ENCODE measurements at regions not wholly inside any gene's neighbourhood (a gene's known extent, or its start where the extent isn't known, plus 50 kb on each side); places are given as distances from the start of the nearest gene placed in this dataset.

DNA sequence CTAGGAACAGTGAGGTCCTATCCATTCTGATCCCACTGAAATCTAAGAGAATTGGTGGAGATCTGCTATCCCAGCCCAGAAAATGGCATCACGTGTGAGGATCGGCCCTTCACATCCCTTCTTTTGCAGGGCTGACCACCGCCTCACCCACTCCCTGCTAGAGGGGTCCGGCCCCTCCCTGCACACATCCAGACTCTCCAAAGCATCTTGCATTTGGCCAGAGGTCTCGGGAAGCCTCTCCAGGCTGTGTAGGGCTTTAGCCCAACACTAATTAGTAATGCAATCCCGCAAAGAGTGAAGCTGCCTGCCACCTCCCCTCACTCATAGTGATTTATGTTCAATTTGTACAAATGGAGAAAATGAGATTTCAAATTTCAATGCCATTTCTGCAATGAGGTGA, 434.4 kb upstream of the ZFHX3 start:
- Histone ChIP-seq H3K9me3 (no peaks in the 10 kb centered on the region), H3K36me3 (no peaks in the 10 kb centered on the region), H3K4me1 (no peaks in the 10 kb centered on the region), H3K27me3 (no peaks in the 10 kb centered on the region), H3K27ac (no peak overlapping the region), H3K4me3 (no peak overlapping the region)
- no peak for DNase-seq
- TF ChIP-seq POLR2A (IDR thresholded peaks at IDR 0.05) = no peak
- TF ChIP-seq, protein P1, sequence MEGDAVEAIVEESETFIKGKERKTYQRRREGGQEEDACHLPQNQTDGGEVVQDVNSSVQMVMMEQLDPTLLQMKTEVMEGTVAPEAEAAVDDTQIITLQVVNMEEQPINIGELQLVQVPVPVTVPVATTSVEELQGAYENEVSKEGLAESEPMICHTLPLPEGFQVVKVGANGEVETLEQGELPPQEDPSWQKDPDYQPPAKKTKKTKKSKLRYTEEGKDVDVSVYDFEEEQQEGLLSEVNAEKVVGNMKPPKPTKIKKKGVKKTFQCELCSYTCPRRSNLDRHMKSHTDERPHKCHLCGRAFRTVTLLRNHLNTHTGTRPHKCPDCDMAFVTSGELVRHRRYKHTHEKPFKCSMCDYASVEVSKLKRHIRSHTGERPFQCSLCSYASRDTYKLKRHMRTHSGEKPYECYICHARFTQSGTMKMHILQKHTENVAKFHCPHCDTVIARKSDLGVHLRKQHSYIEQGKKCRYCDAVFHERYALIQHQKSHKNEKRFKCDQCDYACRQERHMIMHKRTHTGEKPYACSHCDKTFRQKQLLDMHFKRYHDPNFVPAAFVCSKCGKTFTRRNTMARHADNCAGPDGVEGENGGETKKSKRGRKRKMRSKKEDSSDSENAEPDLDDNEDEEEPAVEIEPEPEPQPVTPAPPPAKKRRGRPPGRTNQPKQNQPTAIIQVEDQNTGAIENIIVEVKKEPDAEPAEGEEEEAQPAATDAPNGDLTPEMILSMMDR (IDR thresholded peaks at IDR 0.05) = no peak

DNA sequence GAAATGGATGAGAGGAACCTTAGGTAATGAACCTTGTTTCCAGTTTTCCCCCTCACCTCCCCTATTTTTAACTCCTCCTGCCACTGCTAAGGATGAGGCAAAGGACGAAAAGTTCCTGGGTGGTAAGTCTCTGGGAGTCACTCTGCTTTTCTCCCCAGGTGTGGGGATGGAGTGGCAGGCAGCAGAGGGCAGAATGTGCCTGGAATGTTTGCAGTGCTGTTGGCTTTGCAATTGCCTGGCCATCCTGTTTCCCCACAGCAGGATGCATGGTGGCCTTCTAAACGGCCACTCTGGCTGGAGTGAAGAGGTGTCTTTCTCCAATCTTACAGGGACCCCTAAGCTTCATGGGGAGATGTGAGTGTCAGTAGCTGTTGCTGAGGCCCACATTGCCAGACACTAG, 432.5 kb upstream of the ZFHX3 start:
- no peak overlapping the region for H3K27ac ChIP-seq
- no peak for DNase-seq
- TF ChIP-seq POLR2A (IDR thresholded peaks at IDR 0.05) = no peak
- TF ChIP-seq, protein P1 (IDR thresholded peaks at IDR 0.05) = no peak
- H3K27me3 ChIP-seq = no peaks in the 10 kb centered on the region
- H3K9me3 ChIP-seq = no peaks in the 10 kb centered on the region
- no peaks in the 10 kb centered on the region for H3K4me1 ChIP-seq
- H3K36me3 ChIP-seq = no peaks in the 10 kb centered on the region
- H3K4me3 ChIP-seq = no peak overlapping the region

DNA sequence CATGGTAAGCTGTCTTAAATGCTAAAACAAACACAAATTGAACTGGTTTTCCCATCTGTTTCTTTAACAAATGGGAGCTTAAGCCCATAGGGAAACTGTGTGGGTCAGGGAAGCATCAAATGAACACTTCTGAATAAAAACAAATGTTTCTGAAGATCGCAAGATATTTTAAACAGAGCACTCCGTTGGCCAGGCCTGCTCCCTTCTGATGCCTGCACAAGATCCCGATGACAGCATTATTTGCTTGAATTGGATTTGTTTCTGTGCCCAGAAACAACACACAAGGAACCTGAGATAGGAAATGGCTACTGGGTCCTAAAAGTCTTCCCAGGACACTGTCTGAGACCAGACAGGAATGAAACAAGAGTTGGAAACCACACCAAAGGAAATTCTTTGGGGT, 425.8 kb upstream of the ZFHX3 start:
- Histone ChIP-seq H3K27ac (no peak overlapping the region), H3K4me1 (no peaks in the 10 kb centered on the region), H3K4me3 (no peak overlapping the region), H3K27me3 (no peaks in the 10 kb centered on the region), H3K36me3 (no peaks in the 10 kb centered on the region), H3K9me3 (no peaks in the 10 kb centered on the region)
- no peak for DNase-seq
- TF ChIP-seq, protein P1 (IDR thresholded peaks at IDR 0.05) = no peak
- no peak for TF ChIP-seq POLR2A (IDR thresholded peaks at IDR 0.05)

DNA sequence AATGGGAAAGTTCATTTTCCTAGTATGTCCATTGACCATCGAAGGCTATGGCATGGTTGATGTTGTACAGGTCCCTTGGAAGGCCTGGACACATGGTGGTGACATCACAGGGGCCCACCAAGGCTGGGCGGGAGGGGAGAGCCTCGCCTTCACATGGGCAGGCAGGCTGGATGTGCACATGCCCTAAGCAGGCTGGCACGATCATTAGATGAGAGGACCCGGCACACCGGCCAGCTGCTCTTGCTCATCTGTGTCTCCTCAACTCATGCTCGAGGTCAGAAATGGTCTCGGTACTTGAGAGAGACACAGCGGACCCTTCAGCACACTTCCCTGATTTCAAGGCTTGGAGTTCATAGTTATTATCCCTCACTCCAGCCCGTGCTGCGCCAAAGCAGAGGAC, 416.9 kb upstream of the ZFHX3 start:
- TF ChIP-seq POLR2A (IDR thresholded peaks at IDR 0.05) = no peak
- TF ChIP-seq, protein P1 (IDR thresholded peaks at IDR 0.05) = no peak
- H3K36me3 ChIP-seq = no peaks in the 10 kb centered on the region
- H3K4me3 ChIP-seq = no peak overlapping the region
- H3K9me3 ChIP-seq = no peaks in the 10 kb centered on the region
- no peak overlapping the region for H3K27ac ChIP-seq
- DNase-seq = no peak
- H3K27me3 ChIP-seq = no peaks in the 10 kb centered on the region
- no peaks in the 10 kb centered on the region for H3K4me1 ChIP-seq

DNA sequence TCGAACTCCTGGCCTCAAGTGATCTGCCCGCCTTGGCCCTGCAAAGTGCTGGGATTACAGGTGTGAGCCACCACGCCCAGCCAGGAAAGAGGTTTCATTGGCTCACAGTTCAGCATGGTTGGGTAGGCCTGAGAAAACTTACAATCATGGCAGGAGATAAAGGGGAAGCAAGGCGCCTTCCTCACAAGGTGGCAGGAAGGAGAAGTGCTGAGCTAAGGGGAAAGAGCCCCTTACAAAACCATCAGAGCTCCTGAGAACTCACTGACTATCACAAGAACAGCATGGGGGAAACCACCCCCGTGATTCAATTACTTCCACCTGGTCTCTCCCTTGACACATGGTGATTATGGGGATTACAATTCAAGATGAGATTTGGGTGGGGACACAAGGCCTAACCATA, 411.7 kb upstream of the ZFHX3 start:
- Histone ChIP-seq H3K4me1 (no peaks in the 10 kb centered on the region), H3K27me3 (no peaks in the 10 kb centered on the region), H3K27ac (no peak overlapping the region), H3K9me3 (no peaks in the 10 kb centered on the region), H3K36me3 (no peaks in the 10 kb centered on the region), H3K4me3 (no peak overlapping the region)
- no peak for DNase-seq
- TF ChIP-seq POLR2A (IDR thresholded peaks at IDR 0.05) = no peak
- TF ChIP-seq, protein P1 (IDR thresholded peaks at IDR 0.05) = no peak

DNA sequence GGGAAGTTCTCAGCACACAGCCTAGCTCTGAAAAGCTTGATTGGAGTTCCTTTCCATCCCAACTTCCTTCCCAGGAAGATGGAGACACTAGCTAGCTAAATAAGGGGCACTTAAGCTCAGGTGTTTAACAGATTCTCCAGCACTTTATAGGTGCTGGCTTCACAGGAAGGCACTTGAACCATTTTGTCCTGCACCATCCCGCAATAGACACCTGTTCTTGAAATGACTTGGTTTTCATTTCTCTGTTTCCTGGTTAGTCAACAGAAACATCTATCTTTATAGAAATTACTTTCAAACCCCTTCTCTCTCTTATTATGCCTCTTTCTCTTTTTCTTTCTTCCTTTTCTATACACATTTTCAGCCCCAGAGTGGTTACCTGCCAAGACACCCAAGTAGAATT, 409.9 kb upstream of the ZFHX3 start:
- Histone ChIP-seq H3K27me3 (no peaks in the 10 kb centered on the region), H3K9me3 (no peaks in the 10 kb centered on the region), H3K36me3 (no peaks in the 10 kb centered on the region), H3K27ac (no peak overlapping the region), H3K4me1 (no peaks in the 10 kb centered on the region), H3K4me3 (no peak overlapping the region)
- DNase-seq = no peak
- no peak for TF ChIP-seq POLR2A (IDR thresholded peaks at IDR 0.05)
- TF ChIP-seq, protein P1 (IDR thresholded peaks at IDR 0.05) = no peak
